HG03354 (cell line): ENCODE measurements at regions not wholly inside any gene's neighbourhood (a gene's known extent, or its start where the extent isn't known, plus 50 kb on each side); places are given as distances from the start of the nearest gene placed in this dataset.

Experiments
- ATAC-seq: cut with Tn5 transposase; IDR thresholded peaks from one replicate; pipeline ENCODE4 v1.9.1; 2021; ENCODE audit warnings: mild to moderate bottlenecking; ENCODE audit not compliant: unreplicated experiment, poor library complexity, severe bottlenecking

GRCh38 chr17:77001487-77001886, 133.3 kb downstream of the MGAT5B start:
- no peak for ATAC-seq

GRCh38 chr17:77002103-77003045, 134.2 kb downstream of the MGAT5B start:
- ATAC-seq = no peak

GRCh38 chr17:77003699-77004098, 135.5 kb downstream of the MGAT5B start:
- no peak for ATAC-seq

GRCh38 chr17:77006971-77007649, 133.7 kb upstream of the SEC14L1 start:
- ATAC-seq = no peak

GRCh38 chr17:77009877-77010276, 130.9 kb upstream of the SEC14L1 start:
- no peak for ATAC-seq

GRCh38 chr17:77010667-77011066, 130.1 kb upstream of the SEC14L1 start:
- ATAC-seq = no peak

GRCh38 chr17:77011173-77012011, 129.4 kb upstream of the SEC14L1 start:
- ATAC-seq = no peak

GRCh38 chr17:77018504-77018903, 122.3 kb upstream of the SEC14L1 start:
- ATAC-seq = no peak

- no peak for ATAC-seq
These were observed 120.8 kb upstream of the SEC14L1 start for GRCh38 chr17:77019893-77020379.

GRCh38 chr17:77020973-77021372, 119.8 kb upstream of the SEC14L1 start:
- no peak for ATAC-seq

- ATAC-seq = no peak
These were observed 118.0 kb upstream of the SEC14L1 start for GRCh38 chr17:77022766-77023165.

- no peak for ATAC-seq
These were observed 115.0 kb upstream of the SEC14L1 start for GRCh38 chr17:77025781-77026180.

GRCh38 chr17:77027271-77027889, 113.4 kb upstream of the SEC14L1 start:
- ATAC-seq = no peak

- ATAC-seq = no peak
These were observed 111.9 kb upstream of the SEC14L1 start for GRCh38 chr17:77028900-77029299.

GRCh38 chr17:77032929-77033328, 107.8 kb upstream of the SEC14L1 start:
- ATAC-seq = no peak

- no peak for ATAC-seq
These were observed 106.8 kb upstream of the SEC14L1 start for GRCh38 chr17:77033892-77034404.

- no peak for ATAC-seq
These were observed 105.9 kb upstream of the SEC14L1 start for GRCh38 chr17:77034677-77035424.

- no peak for ATAC-seq
These were observed 105.2 kb upstream of the SEC14L1 start for GRCh38 chr17:77035526-77035925.
